SU-DHL-6 (cell line): ENCODE measurements at regions not wholly inside any gene's neighbourhood (a gene's known extent, or its start where the extent isn't known, plus 50 kb on each side); places are given as distances from the start of the nearest gene placed in this dataset.

Source experiments
- CTCF ChIP-seq: fragments of 200-600 bp; sonication (generic); IDR thresholded peaks from one replicate; pipeline ENCODE4 v1.5.1; 2017; ENCODE audit warnings: antibody characterized with exemption, mild to moderate bottlenecking, low read length, moderate library complexity; ENCODE audit not compliant: insufficient read depth, poor library complexity, severe bottlenecking
- EZH2phosphoT487 ChIP-seq: fragments of 200-600 bp; sonication (generic), shearing (Covaris generic); conservative IDR thresholded peaks from 2 replicates; pipeline ENCODE4 v1.6.1; 2018; ENCODE audit warnings: mild to moderate bottlenecking, antibody characterized with exemption, low read length, moderate library complexity, mixed read lengths

- TF ChIP-seq CTCF: no peak
- no peak for TF ChIP-seq EZH2phosphoT487
Measured at GRCh38 chr14:100387450-100387849, 64.3 kb downstream of the SLC25A47 start.
